Activated T-cell treated with anti-CD3 and anti-CD28 coated beads, Interleukin-2, amount 50 U/mL, for 4 hours (primary cell): ENCODE measurements at regions not wholly inside any gene's neighbourhood (a gene's known extent, or its start where the extent isn't known, plus 50 kb on each side); places are given as distances from the start of the nearest gene placed in this dataset.
"Not testable (repeated sequence)": the region's sequence is repeated elsewhere in the genome, so short reads cannot be mapped to it uniquely, and the experiment has no call there.

ENCODE experiments used
- ATAC-seq, 2 donors: fragments of 200-7000 bp; cut with Tn5 transposase; one replicate each; pipeline ENCODE4 v1.10.0; 2021
- DNase-seq: peaks from one replicate; pipeline ENCODE4 v3.0.0-alpha.2; 2020
- H3K27me3 Mint-ChIP-seq: one replicate; pipeline ENCODE4 v1.8.0; 2021; ENCODE audit warnings: low read depth, mixed read lengths
- H3K36me3 Mint-ChIP-seq: one replicate; pipeline ENCODE4 v1.8.0; 2022; ENCODE audit warnings: mixed read lengths; ENCODE audit not compliant: insufficient read depth
- H3K4me1 Mint-ChIP-seq: one replicate; pipeline ENCODE4 v1.8.0; 2021; ENCODE audit warnings: low read depth, mixed read lengths
- H3K4me3 Mint-ChIP-seq: one replicate; pipeline ENCODE4 v1.8.0; 2021; ENCODE audit warnings: mild to moderate bottlenecking, moderate library complexity, mixed read lengths
- H3K9me3 Mint-ChIP-seq: one replicate; pipeline ENCODE4 v1.8.0; 2021; ENCODE audit warnings: mixed read lengths

- H3K36me3 Mint-ChIP-seq = no peaks in the 10 kb centered on the region
- DNase-seq (no peak), ATAC-seq (no peak)
- no peaks in the 10 kb centered on the region for H3K27me3 Mint-ChIP-seq
- no peaks in the 10 kb centered on the region for H3K9me3 Mint-ChIP-seq
- no peak overlapping the region for H3K4me3 Mint-ChIP-seq
- no peaks in the 10 kb centered on the region for H3K4me1 Mint-ChIP-seq
These were observed 138.3 kb upstream of the IL1RAPL2 start for GRCh38 chrX:104427693-104428092.

GRCh38 chrX:104427073-104427472, 138.9 kb upstream of the IL1RAPL2 start:
- Mint-ChIP-seq H3K27me3 (no peaks in the 10 kb centered on the region), H3K4me1 (no peaks in the 10 kb centered on the region), H3K9me3 (no peaks in the 10 kb centered on the region), H3K36me3 (no peaks in the 10 kb centered on the region), H3K4me3 (no peak overlapping the region)
- DNase-seq = no peak
- no peak for ATAC-seq

- no peaks in the 10 kb centered on the region for H3K36me3 Mint-ChIP-seq
- ATAC-seq (no peak), DNase-seq (no peak)
- no peaks in the 10 kb centered on the region for H3K4me1 Mint-ChIP-seq
- H3K9me3 Mint-ChIP-seq = peaks cover 11% of the 10 kb centered on the region
- H3K4me3 Mint-ChIP-seq = no peak overlapping the region
- no peaks in the 10 kb centered on the region for H3K27me3 Mint-ChIP-seq
These were observed 145.1 kb upstream of the IL1RAPL2 start for GRCh38 chrX:104420907-104421306.

GRCh38 chrX:104419926-104420325, 146.1 kb upstream of the IL1RAPL2 start:
- no peaks in the 10 kb centered on the region for H3K36me3 Mint-ChIP-seq
- ATAC-seq = no peak

GRCh38 chrX:104419211-104419610, 146.8 kb upstream of the IL1RAPL2 start:
- H3K4me3 Mint-ChIP-seq = no peak overlapping the region
- H3K9me3 Mint-ChIP-seq = peaks cover 14% of the 10 kb centered on the region
- no peak for DNase-seq
- H3K4me1 Mint-ChIP-seq = no peaks in the 10 kb centered on the region
- no peak for ATAC-seq
- H3K27me3 Mint-ChIP-seq = no peaks in the 10 kb centered on the region
- no peaks in the 10 kb centered on the region for H3K36me3 Mint-ChIP-seq

More at GRCh38 chrX:104419926-104420325, 146.1 kb upstream of the IL1RAPL2 start:
- no peak overlapping the region for H3K4me3 Mint-ChIP-seq
- DNase-seq = no peak
- H3K4me1 Mint-ChIP-seq = no peaks in the 10 kb centered on the region
- no peaks in the 10 kb centered on the region for H3K27me3 Mint-ChIP-seq
- peaks cover 14% of the 10 kb centered on the region for H3K9me3 Mint-ChIP-seq

GRCh38 chrX:104411800-104412199, 154.2 kb upstream of the IL1RAPL2 start:
- Mint-ChIP-seq H3K4me3 (no peak overlapping the region), H3K4me1 (no peaks in the 10 kb centered on the region), H3K36me3 (no peaks in the 10 kb centered on the region), H3K27me3 (no peaks in the 10 kb centered on the region), H3K9me3 (peaks cover 4% of the 10 kb centered on the region)
- DNase-seq (no peak), ATAC-seq (no peak)

- Mint-ChIP-seq H3K4me1 (no peaks in the 10 kb centered on the region), H3K9me3 (no peaks in the 10 kb centered on the region), H3K36me3 (no peaks in the 10 kb centered on the region), H3K27me3 (no peaks in the 10 kb centered on the region), H3K4me3 (no peak overlapping the region)
- no peak for ATAC-seq
- DNase-seq = no peak
These were observed 145.7 kb upstream of the ESX1 start for GRCh38 chrX:104400387-104400786.

GRCh38 chrX:104392350-104392749, 137.6 kb upstream of the ESX1 start:
- ATAC-seq = no peak
- Mint-ChIP-seq H3K4me3 (no peak overlapping the region), H3K9me3 (no peaks in the 10 kb centered on the region), H3K36me3 (no peaks in the 10 kb centered on the region), H3K4me1 (no peaks in the 10 kb centered on the region), H3K27me3 (peaks cover 1% of the 10 kb centered on the region)
- DNase-seq = no peak

- H3K27me3 Mint-ChIP-seq = peaks cover 1% of the 10 kb centered on the region
- no peak for ATAC-seq
- DNase-seq = no peak
- H3K36me3 Mint-ChIP-seq = no peaks in the 10 kb centered on the region
- no peaks in the 10 kb centered on the region for H3K4me1 Mint-ChIP-seq
- no peaks in the 10 kb centered on the region for H3K9me3 Mint-ChIP-seq
- H3K4me3 Mint-ChIP-seq = no peak overlapping the region
These were observed 137.2 kb upstream of the ESX1 start for GRCh38 chrX:104391906-104392305.

- Mint-ChIP-seq H3K27me3 (peaks cover 6% of the 10 kb centered on the region), H3K4me3 (no peak overlapping the region), H3K4me1 (no peaks in the 10 kb centered on the region), H3K36me3 (no peaks in the 10 kb centered on the region), H3K9me3 (no peaks in the 10 kb centered on the region)
- ATAC-seq (no peak), DNase-seq (no peak)
These were observed 122.2 kb upstream of the ESX1 start for GRCh38 chrX:104376937-104377336.

- Mint-ChIP-seq H3K9me3 (no peaks in the 10 kb centered on the region), H3K27me3 (peaks cover 4% of the 10 kb centered on the region), H3K4me1 (no peaks in the 10 kb centered on the region), H3K4me3 (no peak overlapping the region), H3K36me3 (no peaks in the 10 kb centered on the region)
- DNase-seq (no peak), ATAC-seq (no peak)
These were observed 117.8 kb upstream of the ESX1 start for GRCh38 chrX:104372547-104372946.

- no peaks in the 10 kb centered on the region for H3K36me3 Mint-ChIP-seq
- H3K9me3 Mint-ChIP-seq = no peaks in the 10 kb centered on the region
- peaks cover 2% of the 10 kb centered on the region for H3K27me3 Mint-ChIP-seq
- DNase-seq = no peak
- no peaks in the 10 kb centered on the region for H3K4me1 Mint-ChIP-seq
- no peak for ATAC-seq
- no peak overlapping the region for H3K4me3 Mint-ChIP-seq
These were observed 115.4 kb upstream of the ESX1 start for GRCh38 chrX:104370089-104370488.

GRCh38 chrX:104360774-104361173, 106.0 kb upstream of the ESX1 start:
- not testable (repeated sequence) for ATAC-seq, H3K4me3 Mint-ChIP-seq, DNase-seq, H3K36me3 Mint-ChIP-seq, H3K4me1 Mint-ChIP-seq, H3K27me3 Mint-ChIP-seq, H3K9me3 Mint-ChIP-seq

GRCh38 chrX:104359124-104359523, 104.4 kb upstream of the ESX1 start:
- H3K9me3 Mint-ChIP-seq = no peaks in the 10 kb centered on the region
- peaks cover 2% of the 10 kb centered on the region for H3K27me3 Mint-ChIP-seq
- H3K4me3 Mint-ChIP-seq = no peak overlapping the region
- H3K4me1 Mint-ChIP-seq = no peaks in the 10 kb centered on the region
- DNase-seq = no peak
- no peaks in the 10 kb centered on the region for H3K36me3 Mint-ChIP-seq
- ATAC-seq = no peak

GRCh38 chrX:104351173-104351769, 96.5 kb upstream of the ESX1 start:
- no peaks in the 10 kb centered on the region for H3K9me3 Mint-ChIP-seq
- ATAC-seq (no peak), DNase-seq (no peak)
- H3K36me3 Mint-ChIP-seq = no peaks in the 10 kb centered on the region
- no peaks in the 10 kb centered on the region for H3K4me1 Mint-ChIP-seq
- H3K4me3 Mint-ChIP-seq = no peak overlapping the region
- peaks cover 4% of the 10 kb centered on the region for H3K27me3 Mint-ChIP-seq

- Mint-ChIP-seq H3K4me3 (no peak overlapping the region), H3K27me3 (peaks cover 4% of the 10 kb centered on the region), H3K9me3 (no peaks in the 10 kb centered on the region), H3K4me1 (peaks cover 3% of the 10 kb centered on the region), H3K36me3 (no peaks in the 10 kb centered on the region)
- no peak for ATAC-seq
- DNase-seq = no peak
These were observed 93.1 kb upstream of the ESX1 start for GRCh38 chrX:104347860-104348259.
